ENCODE measurements at regions not wholly inside any gene's neighbourhood (a gene's known extent, or its start where the extent isn't known, plus 50 kb on each side); places are given as distances from the start of the nearest gene placed in this dataset.
"Not testable (repeated sequence)": the region's sequence is repeated elsewhere in the genome, so short reads cannot be mapped to it uniquely, and the experiment has no call there.

- H3K4me3 Mint-ChIP-seq; CTCF ChIA-PET (ENCODE audit: partially characterized antibody); H3K9me3 ChIP-seq (ENCODE audit: control insufficient read depth in 1 of 2, low read length in 2 of 2); POLR2A ChIA-PET (ENCODE audit: partially characterized antibody); H3K4me3 ChIP-seq (ENCODE audit: low read length in 2 of 2); H3K36me3 Mint-ChIP-seq; H3K27ac Mint-ChIP-seq; H3K4me1 Mint-ChIP-seq; H3K27me3 Mint-ChIP-seq; intact Hi-C loops (cut with micrococcal nuclease); H3K36me3 ChIP-seq (ENCODE audit: insufficient read depth, low read length); H3K4me1 ChIP-seq (ENCODE audit: insufficient read depth, low read length); H3K27me3 ChIP-seq (ENCODE audit: insufficient read depth, low read length); H3K27ac ChIP-seq (ENCODE audit: low read depth, low read length); DNase-seq: not testable (repeated sequence)
- H3K9me3 Mint-ChIP-seq = peaks cover 0 to 19% (median 5%) of the 10 kb centered on the region in 8 donors
Measured at GRCh38 chr13:80810294-80810693, 469.4 kb upstream of the SPRY2 start.

GRCh38 chr13:80802946-80803345 is 462.0 kb upstream of the SPRY2 start:
- H3K4me3 ChIP-seq (ENCODE audit: low read length in 2 of 2) = no peak overlapping the region
- intact Hi-C loops (cut with micrococcal nuclease) = no loop called here
- no peak overlapping the region for H3K27ac ChIP-seq (ENCODE audit: low read depth, low read length)
- no peaks in the 10 kb centered on the region for H3K4me1 ChIP-seq (ENCODE audit: insufficient read depth, low read length)
- CTCF ChIA-PET (ENCODE audit: partially characterized antibody) = no interaction called here
- H3K27ac Mint-ChIP-seq = no peak overlapping the region
- no peaks in the 10 kb centered on the region for H3K27me3 ChIP-seq (ENCODE audit: insufficient read depth, low read length)
- no peaks in the 10 kb centered on the region for H3K27me3 Mint-ChIP-seq
- POLR2A ChIA-PET (ENCODE audit: partially characterized antibody) = no interaction called here
- H3K9me3 Mint-ChIP-seq = peaks cover 0 to 16% (median 8%) of the 10 kb centered on the region in 8 donors
- no peak for DNase-seq
- no peaks in the 10 kb centered on the region for H3K36me3 Mint-ChIP-seq
- no peaks in the 10 kb centered on the region for H3K4me1 Mint-ChIP-seq
- no peak overlapping the region for H3K4me3 Mint-ChIP-seq
- H3K36me3 ChIP-seq (ENCODE audit: insufficient read depth, low read length) = no peaks in the 10 kb centered on the region
- no peaks in the 10 kb centered on the region for H3K9me3 ChIP-seq (ENCODE audit: control insufficient read depth in 1 of 2, low read length in 2 of 2)

GRCh38 chr13:80798576-80799133 is 457.7 kb upstream of the SPRY2 start:
- Mint-ChIP-seq H3K27me3 (no peaks in the 10 kb centered on the region), H3K4me3 (no peak overlapping the region), H3K27ac (no peak overlapping the region), H3K36me3 (no peaks in the 10 kb centered on the region), H3K4me1 (no peaks in the 10 kb centered on the region), H3K9me3 (peaks cover 0 to 21% (median 8%) of the 10 kb centered on the region in 8 donors)
- no peaks in the 10 kb centered on the region for H3K36me3 ChIP-seq (ENCODE audit: insufficient read depth, low read length)
- intact Hi-C loops (cut with micrococcal nuclease) = no loop called here
- no peaks in the 10 kb centered on the region for H3K27me3 ChIP-seq (ENCODE audit: insufficient read depth, low read length)
- no peak overlapping the region for H3K27ac ChIP-seq (ENCODE audit: low read depth, low read length)
- no peaks in the 10 kb centered on the region for H3K4me1 ChIP-seq (ENCODE audit: insufficient read depth, low read length)
- no peak for DNase-seq
- no peaks in the 10 kb centered on the region for H3K9me3 ChIP-seq (ENCODE audit: control insufficient read depth in 1 of 2, low read length in 2 of 2)
- ChIA-PET POLR2A (ENCODE audit: partially characterized antibody) (no interaction called here), CTCF (ENCODE audit: partially characterized antibody) (no interaction called here)
- no peak overlapping the region for H3K4me3 ChIP-seq (ENCODE audit: low read length in 2 of 2)

- CTCF ChIA-PET (ENCODE audit: partially characterized antibody) = no interaction called here
- Mint-ChIP-seq H3K4me3 (no peak overlapping the region), H3K4me1 (no peaks in the 10 kb centered on the region), H3K27ac (no peak overlapping the region), H3K9me3 (peaks cover 0 to 8% (median 5%) of the 10 kb centered on the region in 8 donors), H3K27me3 (no peaks in the 10 kb centered on the region), H3K36me3 (no peaks in the 10 kb centered on the region)
- no peaks in the 10 kb centered on the region for H3K9me3 ChIP-seq (ENCODE audit: control insufficient read depth in 1 of 2, low read length in 2 of 2)
- no peak overlapping the region for H3K27ac ChIP-seq (ENCODE audit: low read depth, low read length)
- no peak overlapping the region for H3K4me3 ChIP-seq (ENCODE audit: low read length in 2 of 2)
- H3K27me3 ChIP-seq (ENCODE audit: insufficient read depth, low read length) = no peaks in the 10 kb centered on the region
- no peaks in the 10 kb centered on the region for H3K36me3 ChIP-seq (ENCODE audit: insufficient read depth, low read length)
- POLR2A ChIA-PET (ENCODE audit: partially characterized antibody) = no interaction called here
- no peak for DNase-seq
- intact Hi-C loops (cut with micrococcal nuclease) = no loop called here
- no peaks in the 10 kb centered on the region for H3K4me1 ChIP-seq (ENCODE audit: insufficient read depth, low read length)
Measured at GRCh38 chr13:80787604-80788003, 446.7 kb upstream of the SPRY2 start.

GRCh38 chr13:80783926-80784565 is 443.1 kb upstream of the SPRY2 start:
- intact Hi-C loops (cut with micrococcal nuclease) = no loop called here
- H3K36me3 ChIP-seq (ENCODE audit: insufficient read depth, low read length) = no peaks in the 10 kb centered on the region
- CTCF ChIA-PET (ENCODE audit: partially characterized antibody) = no interaction called here

GRCh38 chr13:80782441-80782840 is 441.5 kb upstream of the SPRY2 start:
- Histone ChIP-seq H3K27ac (ENCODE audit: low read depth, low read length) (no peak overlapping the region), H3K27me3 (ENCODE audit: insufficient read depth, low read length) (no peaks in the 10 kb centered on the region), H3K4me1 (ENCODE audit: insufficient read depth, low read length) (no peaks in the 10 kb centered on the region), H3K4me3 (ENCODE audit: low read length in 2 of 2) (no peak overlapping the region), H3K36me3 (ENCODE audit: insufficient read depth, low read length) (no peaks in the 10 kb centered on the region), H3K9me3 (ENCODE audit: control insufficient read depth in 1 of 2, low read length in 2 of 2) (no peaks in the 10 kb centered on the region)
- no peaks in the 10 kb centered on the region for H3K36me3 Mint-ChIP-seq
- no peak for DNase-seq
- ChIA-PET CTCF (ENCODE audit: partially characterized antibody) (no interaction called here), POLR2A (ENCODE audit: partially characterized antibody) (no interaction called here)
- no peaks in the 10 kb centered on the region for H3K4me1 Mint-ChIP-seq
- H3K27ac Mint-ChIP-seq = no peak overlapping the region
- no peaks in the 10 kb centered on the region for H3K27me3 Mint-ChIP-seq
- H3K9me3 Mint-ChIP-seq = peaks cover 0 to 6% (median 2%) of the 10 kb centered on the region in 8 donors
- intact Hi-C loops (cut with micrococcal nuclease) = no loop called here
- H3K4me3 Mint-ChIP-seq = no peak overlapping the region

More at GRCh38 chr13:80783926-80784565, 443.1 kb upstream of the SPRY2 start:
- Histone ChIP-seq H3K4me3 (ENCODE audit: low read length in 2 of 2) (no peak overlapping the region), H3K4me1 (ENCODE audit: insufficient read depth, low read length) (no peaks in the 10 kb centered on the region), H3K27me3 (ENCODE audit: insufficient read depth, low read length) (no peaks in the 10 kb centered on the region), H3K9me3 (ENCODE audit: control insufficient read depth in 1 of 2, low read length in 2 of 2) (no peaks in the 10 kb centered on the region), H3K27ac (ENCODE audit: low read depth, low read length) (no peak overlapping the region)
- Mint-ChIP-seq H3K4me3 (no peak overlapping the region), H3K36me3 (no peaks in the 10 kb centered on the region), H3K27ac (no peak overlapping the region), H3K9me3 (peaks cover 0 to 6% (median 2%) of the 10 kb centered on the region in 8 donors), H3K4me1 (no peaks in the 10 kb centered on the region), H3K27me3 (no peaks in the 10 kb centered on the region)
- DNase-seq = no peak
- POLR2A ChIA-PET (ENCODE audit: partially characterized antibody) = no interaction called here

GRCh38 chr13:80778297-80778696 is 437.4 kb upstream of the SPRY2 start:
- H3K27ac ChIP-seq (ENCODE audit: low read depth, low read length) = no peak overlapping the region
- Mint-ChIP-seq H3K27me3 (no peaks in the 10 kb centered on the region), H3K27ac (no peak overlapping the region), H3K4me3 (no peak overlapping the region), H3K9me3 (peaks cover 0 to 8% (median 3%) of the 10 kb centered on the region in 8 donors), H3K36me3 (no peaks in the 10 kb centered on the region), H3K4me1 (no peaks in the 10 kb centered on the region)
- no peak overlapping the region for H3K4me3 ChIP-seq (ENCODE audit: low read length in 2 of 2)
- ChIA-PET CTCF (ENCODE audit: partially characterized antibody) (no interaction called here), POLR2A (ENCODE audit: partially characterized antibody) (no interaction called here)
- no peaks in the 10 kb centered on the region for H3K36me3 ChIP-seq (ENCODE audit: insufficient read depth, low read length)
- DNase-seq = no peak
- intact Hi-C loops (cut with micrococcal nuclease) = no loop called here
- H3K27me3 ChIP-seq (ENCODE audit: insufficient read depth, low read length) = no peaks in the 10 kb centered on the region
- H3K4me1 ChIP-seq (ENCODE audit: insufficient read depth, low read length) = no peaks in the 10 kb centered on the region
- no peaks in the 10 kb centered on the region for H3K9me3 ChIP-seq (ENCODE audit: control insufficient read depth in 1 of 2, low read length in 2 of 2)

All from CD4-positive, alpha-beta memory T cell (primary cell).